LNCaP clone FGC (cell line): ENCODE measurements at regions not wholly inside any gene's neighbourhood (a gene's known extent, or its start where the extent isn't known, plus 50 kb on each side); places are given as distances from the start of the nearest gene placed in this dataset.

Source experiments
- DNase-seq: peaks from one replicate; pipeline ENCODE4 v3.0.0-alpha.2; 2011; ENCODE audit warnings: low read depth
- H3K4me3 ChIP-seq: 2 replicates; pipeline ENCODE4 v1.5.1; 2011; ENCODE audit warnings: mild to moderate bottlenecking, low read depth, low read length, control low read depth
- CTCF ChIP-seq: IDR thresholded peaks from 2 replicates; pipeline ENCODE4 v1.5.1; 2012; ENCODE audit warnings: mild to moderate bottlenecking; ENCODE audit not compliant: control insufficient read depth, insufficient read depth; ENCODE audit errors: extremely low read depth

- no peak for TF ChIP-seq CTCF
- DNase-seq, result no peak
Measured at GRCh38 chr2:40592218-40592617, 140.3 kb upstream of the SLC8A1 start.

GRCh38 chr2:40606862-40607261, 155.0 kb upstream of the SLC8A1 start:
- no peak for TF ChIP-seq CTCF
- no peak overlapping the region for H3K4me3 ChIP-seq
- DNase-seq, result no peak

More at GRCh38 chr2:40592218-40592617, 140.3 kb upstream of the SLC8A1 start:
- H3K4me3 ChIP-seq, result no peak overlapping the region

- DNase-seq, result no peak
- TF ChIP-seq CTCF, result no peak
- H3K4me3 ChIP-seq, result no peak overlapping the region
Measured at GRCh38 chr2:40611196-40611595, 159.3 kb upstream of the SLC8A1 start.

- DNase-seq, result no peak
- no peak for TF ChIP-seq CTCF
- H3K4me3 ChIP-seq, result no peak overlapping the region
Measured at GRCh38 chr2:40625849-40626248, 174.0 kb upstream of the SLC8A1 start.

- DNase-seq, result no peak
- no peak overlapping the region for H3K4me3 ChIP-seq
- TF ChIP-seq CTCF, result no peak
Measured at GRCh38 chr2:40628556-40628955, 176.7 kb upstream of the SLC8A1 start.

- no peak for TF ChIP-seq CTCF
- DNase-seq, result no peak
- H3K4me3 ChIP-seq, result no peak overlapping the region
Measured at GRCh38 chr2:40629768-40630434, 178.0 kb upstream of the SLC8A1 start.

- no peak overlapping the region for H3K4me3 ChIP-seq
- no peak for DNase-seq
- no peak for TF ChIP-seq CTCF
Measured at GRCh38 chr2:40639320-40639719, 187.4 kb upstream of the SLC8A1 start.
